HG02763 (cell line): ENCODE measurements at regions not wholly inside any gene's neighbourhood (a gene's known extent, or its start where the extent isn't known, plus 50 kb on each side); places are given as distances from the start of the nearest gene placed in this dataset.
"Not testable (repeated sequence)": the region's sequence is repeated elsewhere in the genome, so short reads cannot be mapped to it uniquely, and the experiment has no call there.

Experiments used
- ATAC-seq: cut with Tn5 transposase; IDR thresholded peaks from one replicate; pipeline ENCODE4 v1.9.1; 2021; ENCODE audit warnings: mild to moderate bottlenecking, moderate library complexity; ENCODE audit not compliant: unreplicated experiment

DNA sequence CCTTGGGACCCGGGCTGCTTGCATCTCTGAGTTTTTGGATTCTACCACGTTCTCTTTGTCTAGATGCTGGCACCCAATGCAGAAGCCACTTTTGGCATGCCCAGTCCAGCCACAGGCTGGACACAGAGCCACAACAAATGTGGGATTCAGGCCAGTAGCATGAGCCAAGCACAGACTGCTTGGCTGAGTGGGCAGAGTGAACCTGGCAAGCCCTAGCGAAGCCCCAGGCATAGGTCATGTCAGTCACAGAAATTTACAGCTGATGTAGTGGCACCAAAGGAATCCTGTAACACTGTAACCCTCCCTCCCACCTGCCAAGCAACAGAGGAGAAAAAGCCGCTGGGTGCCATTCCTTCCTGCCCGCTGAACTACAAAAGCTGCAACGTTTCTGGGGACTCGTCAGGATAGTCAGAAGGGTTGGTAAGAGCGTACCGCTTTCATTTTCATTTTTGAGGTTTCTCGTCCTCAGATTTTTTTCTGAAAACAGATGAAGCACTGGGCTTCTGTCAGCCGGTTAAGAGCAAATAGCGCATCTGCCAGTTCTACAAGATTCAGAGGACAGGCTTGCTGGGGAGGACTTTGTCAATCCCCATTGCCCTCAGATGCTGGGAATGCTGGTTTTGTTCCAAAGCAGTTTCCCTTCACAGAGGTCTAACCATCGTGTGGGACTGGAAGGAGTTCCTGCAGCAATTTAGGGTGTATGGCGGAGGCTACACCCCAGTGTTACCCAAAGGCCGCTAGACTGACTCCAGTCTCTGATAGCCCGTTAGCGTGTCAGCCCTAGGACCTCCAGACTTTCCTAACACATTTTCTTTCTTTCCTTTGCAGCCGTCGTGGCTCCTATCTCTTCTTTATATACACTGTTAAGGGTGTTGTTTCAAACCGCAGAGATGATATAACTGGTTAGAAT, 399.0 kb downstream of the HTR1A start:
- ATAC-seq = no peak

DNA sequence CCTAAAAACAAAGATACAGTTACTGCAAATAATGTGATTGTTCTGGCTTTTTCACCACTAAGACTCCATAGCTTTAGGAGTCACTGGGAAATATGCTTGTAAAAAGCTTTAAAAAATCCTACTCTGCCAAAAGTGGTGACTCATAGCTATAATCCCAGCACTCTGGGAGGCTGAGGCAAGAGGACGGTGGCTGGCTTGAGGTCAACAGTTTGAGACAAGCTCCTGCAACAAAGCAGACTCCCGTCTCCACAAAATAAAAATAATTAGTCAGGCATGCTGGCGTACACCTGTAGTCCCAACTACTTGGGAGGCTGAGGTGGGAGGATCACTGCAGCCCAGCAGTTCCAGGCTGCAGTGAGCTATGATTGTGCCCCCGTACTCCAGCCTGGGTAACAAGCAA, 406.4 kb downstream of the HTR1A start:
- no peak for ATAC-seq

DNA sequence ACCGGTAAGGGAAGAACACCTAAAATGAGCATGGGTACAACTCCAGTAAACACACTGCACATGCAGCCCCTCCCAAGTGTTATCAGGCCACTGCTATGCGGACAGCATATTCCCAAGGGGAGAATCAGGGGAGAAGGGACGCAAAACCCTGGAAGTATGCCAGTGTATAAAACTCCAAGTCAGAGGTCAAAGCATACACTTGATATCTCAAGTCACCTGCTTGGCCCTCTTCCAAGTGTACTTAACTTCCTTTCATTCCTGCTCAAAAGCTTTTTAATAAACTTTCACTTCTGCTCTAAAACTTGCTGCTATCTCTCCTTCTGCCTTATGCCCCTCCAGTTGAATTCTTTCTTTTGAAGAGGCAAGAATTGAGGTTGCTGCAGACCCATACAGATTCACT, 408.1 kb downstream of the HTR1A start:
- ATAC-seq = no peak

DNA sequence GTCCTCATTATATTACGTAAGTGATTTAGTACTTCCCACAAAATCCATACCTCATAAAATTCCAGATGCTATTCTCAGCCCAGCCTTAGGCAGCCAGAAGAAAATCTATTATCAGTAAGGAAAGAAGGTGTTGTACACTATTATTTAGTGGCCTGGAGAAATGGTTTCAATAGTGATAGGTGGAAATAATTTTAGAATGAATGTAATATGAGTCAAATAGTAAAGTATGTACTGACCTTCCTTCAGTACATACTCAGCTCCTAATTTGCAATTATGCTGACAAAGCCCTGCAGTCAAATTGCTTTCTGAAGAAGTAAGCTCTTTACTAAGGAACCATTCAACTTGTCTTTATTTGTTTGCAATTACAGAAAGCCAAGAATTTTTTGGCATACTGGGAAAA, 409.2 kb downstream of the HTR1A start:
- no peak for ATAC-seq

DNA sequence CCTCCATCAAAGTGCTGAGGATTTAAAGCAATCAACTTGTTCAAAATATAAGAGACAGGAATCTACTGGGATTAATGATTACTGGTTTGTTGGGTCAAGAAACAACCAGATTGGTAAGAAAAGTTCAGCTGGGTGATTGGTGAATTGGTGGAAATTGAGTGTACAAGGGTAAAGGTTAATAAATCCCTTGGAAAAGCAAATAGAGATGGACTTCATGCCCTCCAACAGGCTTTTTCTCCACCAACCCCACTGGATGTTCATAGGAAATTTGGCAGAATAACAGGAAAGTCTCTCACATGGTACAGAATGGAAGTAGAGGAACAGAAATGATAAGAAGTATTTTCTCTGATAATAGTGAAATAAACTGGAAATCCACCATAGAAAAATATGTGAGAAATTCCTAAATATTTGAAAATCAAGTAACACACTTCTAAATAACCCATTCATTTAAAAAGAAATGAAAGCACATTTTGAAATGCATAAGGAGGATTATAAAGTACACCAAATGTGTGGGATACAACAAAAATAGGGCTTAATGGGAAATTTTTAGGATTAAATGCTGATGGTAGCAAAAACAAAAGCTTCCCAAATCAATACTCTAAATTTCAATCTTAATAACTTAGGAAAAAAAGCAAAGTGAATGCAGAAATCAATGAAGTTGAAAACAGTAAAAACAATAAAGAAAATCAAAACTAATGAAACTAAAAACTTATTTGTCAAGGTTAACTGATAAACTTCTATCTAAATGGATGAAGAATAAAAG, 426.2 kb downstream of the HTR1A start:
- no peak for ATAC-seq

DNA sequence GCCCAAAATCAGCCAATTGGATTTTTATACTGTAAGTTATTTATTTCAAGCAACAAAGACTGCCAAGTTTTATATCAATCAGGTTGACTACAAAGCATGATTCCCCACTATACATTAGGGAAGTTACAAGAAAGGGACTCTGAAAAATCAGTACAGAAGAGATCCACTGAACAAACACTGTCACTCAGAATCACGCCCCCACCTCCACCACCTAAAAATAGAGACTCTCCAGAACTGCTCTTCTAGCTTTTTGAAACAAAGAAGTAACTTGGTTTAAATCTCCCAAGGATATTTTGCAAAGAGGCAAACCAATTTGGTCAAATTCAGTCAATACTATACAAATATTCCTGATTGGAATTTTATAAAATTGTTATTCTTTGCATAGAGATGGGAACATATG, 438.0 kb downstream of the HTR1A start:
- ATAC-seq = no peak

DNA sequence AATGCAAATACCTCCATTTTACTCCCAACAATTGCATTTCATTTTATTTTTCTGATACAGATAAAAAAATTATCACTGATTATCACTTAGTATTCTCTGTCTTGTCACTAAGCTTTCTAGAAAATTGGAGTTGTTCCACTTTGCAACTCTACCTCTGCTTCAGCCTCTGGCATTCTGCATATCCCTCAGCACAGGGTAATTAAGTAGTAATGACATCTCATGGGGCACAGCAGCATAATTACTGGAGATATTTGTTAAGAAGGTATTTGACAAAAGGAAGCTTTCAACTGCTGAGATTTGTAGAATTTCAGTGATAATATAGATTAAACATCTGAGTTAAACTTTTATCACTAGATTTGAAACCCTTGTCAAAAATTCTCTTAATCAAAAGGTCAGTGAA, 446.2 kb downstream of the HTR1A start:
- no peak for ATAC-seq

DNA sequence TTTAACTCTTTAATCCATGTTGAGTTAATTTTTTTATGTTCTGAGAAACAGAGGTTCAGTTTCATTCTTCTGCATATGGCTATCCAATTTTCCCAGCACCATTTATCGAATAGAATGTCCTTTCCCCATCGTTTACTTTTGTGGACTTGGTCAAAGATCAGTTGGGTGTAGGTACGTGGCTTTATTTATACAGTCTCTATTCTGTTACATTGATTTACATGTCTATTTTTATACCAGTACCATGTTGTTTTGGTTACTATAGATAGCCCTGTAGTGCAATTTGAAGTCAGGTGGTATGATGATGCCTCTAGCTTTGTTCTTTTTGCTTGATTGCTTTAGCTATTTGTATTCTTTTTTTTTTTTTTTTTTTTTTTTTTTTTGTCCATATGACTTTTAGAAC, 462.0 kb downstream of the HTR1A start:
- ATAC-seq = no peak

DNA sequence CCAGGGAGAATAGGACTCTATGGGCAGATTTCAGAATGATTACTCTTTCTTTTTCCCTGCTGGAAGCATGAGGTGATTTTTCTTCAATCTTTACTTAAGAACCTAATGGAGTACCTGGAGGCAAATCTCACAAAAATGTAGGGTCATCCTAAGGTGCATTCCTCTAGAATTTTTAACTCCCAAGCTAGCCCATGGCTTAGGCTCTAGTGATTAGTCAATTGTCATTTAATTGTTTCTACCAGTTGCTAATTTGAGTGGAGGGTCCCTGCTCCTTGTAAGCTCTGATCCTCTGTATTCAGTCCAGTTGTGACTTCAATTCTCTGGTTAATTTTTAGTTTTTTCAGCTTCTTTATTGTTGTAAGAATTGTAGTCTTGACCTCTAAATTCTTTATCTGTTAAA, 467.0 kb downstream of the HTR1A start:
- no peak for ATAC-seq

DNA sequence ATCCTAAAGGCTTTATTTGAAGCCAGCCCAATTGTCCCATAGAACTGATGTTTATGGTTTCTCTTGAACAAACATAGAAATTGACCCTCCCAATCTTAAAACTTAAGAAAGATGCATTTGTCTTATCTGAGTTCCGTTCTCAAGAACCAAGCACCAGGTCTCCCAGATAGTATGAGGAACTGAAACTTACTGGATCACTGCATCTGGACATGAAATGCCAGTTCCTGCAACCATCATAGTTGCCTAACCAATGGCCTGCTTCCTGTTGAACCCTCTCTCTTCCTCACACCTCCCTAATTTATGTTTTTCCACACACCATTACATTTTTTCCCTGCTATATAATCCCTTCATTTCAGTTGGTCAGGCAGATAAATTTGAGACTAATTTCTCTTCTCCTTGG, 478.9 kb downstream of the HTR1A start:
- ATAC-seq = no peak

DNA sequence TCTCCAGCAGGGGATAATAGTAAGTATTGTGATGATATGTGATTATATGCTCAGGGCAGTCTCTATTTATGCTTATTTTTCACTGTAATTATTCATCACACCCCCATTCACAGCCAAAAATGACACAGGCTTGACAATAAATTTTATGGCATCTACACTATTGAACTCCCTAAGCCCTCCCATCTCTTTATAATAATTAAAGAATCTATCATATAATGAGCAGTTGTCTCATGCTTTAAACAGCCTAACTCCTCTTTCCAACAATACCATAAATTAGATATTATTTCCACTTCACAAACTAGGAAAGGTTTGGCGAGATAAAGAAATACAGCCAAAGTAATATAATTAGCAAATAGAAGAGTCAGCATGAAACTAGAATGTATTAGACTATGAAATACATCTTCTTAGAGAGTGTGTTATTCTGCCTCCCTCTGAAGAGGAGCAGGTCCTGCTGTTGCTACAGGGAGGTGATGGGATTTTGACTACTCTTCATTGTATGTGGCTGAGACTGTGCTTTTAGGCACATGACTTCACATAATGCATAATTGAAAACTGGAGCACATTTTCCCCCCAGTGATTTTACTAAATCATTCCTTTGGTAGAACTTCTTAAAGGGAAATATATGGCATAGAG, 488.8 kb downstream of the HTR1A start:
- ATAC-seq = no peak

DNA sequence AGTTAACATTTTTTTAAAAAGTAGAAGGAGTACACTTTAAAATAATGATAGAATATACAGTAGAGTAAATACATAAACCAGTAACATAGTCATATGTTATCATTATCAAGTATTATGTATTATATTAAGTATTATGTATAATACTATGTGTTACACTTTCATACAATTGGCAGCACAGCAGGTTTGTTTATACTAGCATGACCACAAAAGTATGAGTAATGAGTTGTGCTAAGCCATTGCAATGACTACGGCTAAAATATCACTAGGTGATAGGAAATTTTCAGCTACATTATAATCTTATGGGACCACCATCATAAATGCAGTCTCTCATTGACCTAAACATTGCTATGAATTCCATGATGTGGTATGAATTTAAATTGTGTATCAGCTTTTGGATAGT, 506.0 kb downstream of the HTR1A start:
- no peak for ATAC-seq

DNA sequence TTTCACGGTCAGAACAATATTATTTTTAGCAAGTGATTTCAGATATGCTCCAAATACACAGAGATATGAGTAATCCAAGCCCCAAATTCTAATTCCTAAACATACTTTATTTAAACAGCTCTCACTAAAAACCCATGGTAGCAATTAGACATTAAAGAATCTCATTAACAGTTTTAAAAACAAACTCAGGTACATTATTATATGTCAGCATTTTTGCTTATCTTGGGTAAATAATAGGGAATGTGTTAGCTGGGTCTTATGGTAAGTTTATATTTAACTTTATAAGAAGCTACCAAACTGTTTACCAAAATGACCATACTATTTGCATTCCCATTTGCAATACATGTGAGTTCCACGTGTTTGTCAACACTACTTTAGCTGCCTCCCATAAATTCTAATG, 511.1 kb downstream of the HTR1A start:
- no peak for ATAC-seq

DNA sequence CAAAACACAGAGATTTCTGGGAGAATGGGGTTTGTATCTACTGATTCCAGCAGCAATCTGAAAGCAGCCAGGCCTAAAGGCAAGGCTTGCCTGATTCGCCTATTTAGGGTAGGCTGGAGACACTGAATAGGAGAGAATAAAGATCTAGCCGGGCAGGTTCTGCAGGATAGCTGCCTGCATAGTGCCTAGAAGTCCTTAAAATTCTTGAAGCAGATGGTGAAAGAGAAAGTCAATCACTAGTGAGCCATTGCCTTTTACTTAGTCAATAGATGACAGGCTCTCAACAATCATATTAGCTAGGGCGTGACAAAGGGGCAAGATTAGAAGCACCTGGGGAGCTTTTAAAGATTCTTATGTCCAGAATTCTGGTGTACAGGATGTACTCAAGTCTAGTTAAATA, 522.7 kb downstream of the HTR1A start:
- no peak for ATAC-seq

DNA sequence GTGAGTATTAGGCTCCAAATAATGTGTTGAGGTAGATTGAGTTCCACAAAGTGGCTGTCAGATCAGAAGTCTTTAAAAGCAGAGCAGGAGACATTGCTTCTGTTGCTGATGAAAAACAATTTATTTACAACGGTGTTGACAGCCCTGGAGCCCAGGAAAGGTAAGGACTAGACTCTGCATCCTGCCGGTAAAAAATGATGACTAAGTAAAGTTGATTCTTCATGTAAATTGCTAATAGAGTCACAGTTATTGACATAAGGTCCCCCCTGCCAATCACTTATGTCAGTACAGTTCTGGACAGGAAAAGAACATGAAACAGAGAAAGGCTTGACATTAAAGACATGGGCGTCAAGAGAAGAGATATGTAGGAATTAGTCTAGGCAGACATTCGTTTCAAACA, 552.5 kb downstream of the HTR1A start:
- ATAC-seq = no peak

DNA sequence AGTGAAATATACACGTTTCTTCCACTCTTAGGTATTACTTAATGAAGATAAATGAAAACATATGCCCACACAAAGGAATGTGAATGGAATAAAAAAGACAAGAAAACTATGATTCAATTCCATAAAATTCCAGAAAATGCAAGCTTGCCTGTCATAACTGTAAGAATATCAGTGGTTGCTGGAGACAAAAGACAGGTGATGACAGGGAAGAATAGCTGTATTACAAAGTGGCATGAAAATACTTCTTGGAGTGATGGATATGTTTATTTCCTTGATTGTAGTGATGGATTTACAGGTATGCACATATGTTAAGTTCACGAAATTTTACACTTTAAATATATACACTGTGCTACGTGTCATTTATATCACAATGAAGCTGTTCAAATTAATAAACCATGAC, 553.3 kb downstream of the HTR1A start:
- no peak for ATAC-seq

DNA sequence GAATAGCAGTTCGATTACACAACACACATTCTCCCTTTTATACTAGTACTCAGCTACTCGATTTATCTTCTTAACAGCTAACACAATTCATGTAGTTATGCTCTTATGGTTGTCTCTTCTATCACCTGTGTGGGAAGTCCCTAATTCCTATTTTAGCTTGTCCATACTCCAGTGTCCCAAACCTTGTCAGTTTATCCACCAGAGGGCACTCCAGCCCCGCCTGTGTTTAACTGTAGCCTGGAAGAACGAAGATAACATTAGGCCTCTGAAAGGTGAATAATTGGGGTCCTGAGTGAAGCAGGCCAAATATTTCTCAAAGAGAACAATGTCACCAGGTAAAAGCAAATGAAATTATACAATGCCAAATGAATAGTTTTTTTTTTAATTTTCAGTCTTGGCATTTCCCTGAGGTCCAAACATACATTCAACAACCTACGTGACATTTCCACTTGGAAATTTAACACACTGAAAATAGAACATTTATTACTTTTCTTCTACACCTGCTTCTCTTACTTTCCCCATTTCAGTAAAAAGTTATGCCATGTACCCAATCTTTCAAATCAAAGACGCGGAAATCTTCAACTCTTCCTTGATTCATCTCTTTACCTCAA, 560.7 kb downstream of the HTR1A start:
- peak; percentile 89 for ATAC-seq

DNA sequence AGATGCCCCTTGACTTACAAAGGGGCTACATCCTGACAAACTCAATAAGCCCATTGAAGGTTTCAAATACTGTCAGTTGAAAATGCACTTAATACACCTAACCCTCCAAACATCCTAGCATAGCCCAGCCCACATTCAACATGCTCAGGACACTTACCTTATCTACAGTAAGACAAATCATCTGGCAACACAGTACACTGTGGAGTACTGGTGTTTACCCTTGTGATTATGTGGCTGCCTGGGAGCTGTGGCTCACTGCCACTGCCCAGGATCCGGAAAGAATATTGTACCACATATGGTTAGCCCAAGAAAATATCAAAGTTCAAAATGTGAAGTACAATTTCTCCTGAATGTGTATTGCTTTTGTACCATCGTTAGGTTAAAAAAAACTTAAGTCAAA, 562.2 kb downstream of the HTR1A start:
- ATAC-seq = no peak

DNA sequence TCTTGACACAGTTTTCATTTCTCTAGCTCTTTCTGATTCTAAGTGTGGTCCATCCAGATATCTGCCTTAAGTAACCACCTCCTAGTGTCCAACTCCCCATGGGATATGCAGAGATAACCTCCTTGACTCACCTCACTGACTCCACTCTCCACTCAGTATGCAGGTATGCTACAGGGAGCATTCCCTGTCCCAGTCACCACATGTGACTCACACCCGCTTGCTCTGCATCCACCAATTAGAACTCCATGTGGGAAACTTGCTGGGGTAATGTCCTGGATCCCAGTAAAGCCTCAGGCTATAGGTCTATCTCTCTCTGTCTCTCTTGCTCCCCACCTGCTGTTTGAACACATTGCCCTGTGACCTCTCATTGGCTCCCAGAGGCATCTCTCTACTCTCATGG, 563.9 kb downstream of the HTR1A start:
- no peak for ATAC-seq

DNA sequence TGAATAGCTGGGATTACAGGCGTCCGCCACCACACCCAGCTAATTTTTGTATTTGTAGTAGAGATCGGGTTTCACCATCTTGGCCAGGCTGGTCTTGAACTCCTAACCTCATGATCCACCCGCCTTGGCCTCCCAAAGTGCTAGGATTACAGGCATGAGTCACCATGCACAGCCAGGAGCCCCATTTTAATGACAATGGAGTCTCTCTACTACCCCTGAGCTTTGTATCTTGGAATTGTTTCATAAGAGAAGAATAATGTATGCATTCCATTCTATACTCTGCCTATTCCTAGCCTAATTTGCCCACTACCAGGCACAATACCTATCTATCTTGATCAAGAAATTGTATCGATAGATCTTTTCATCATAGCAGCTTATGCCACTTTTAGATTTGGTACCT, 574.1 kb downstream of the HTR1A start:
- not testable (repeated sequence) for ATAC-seq

DNA sequence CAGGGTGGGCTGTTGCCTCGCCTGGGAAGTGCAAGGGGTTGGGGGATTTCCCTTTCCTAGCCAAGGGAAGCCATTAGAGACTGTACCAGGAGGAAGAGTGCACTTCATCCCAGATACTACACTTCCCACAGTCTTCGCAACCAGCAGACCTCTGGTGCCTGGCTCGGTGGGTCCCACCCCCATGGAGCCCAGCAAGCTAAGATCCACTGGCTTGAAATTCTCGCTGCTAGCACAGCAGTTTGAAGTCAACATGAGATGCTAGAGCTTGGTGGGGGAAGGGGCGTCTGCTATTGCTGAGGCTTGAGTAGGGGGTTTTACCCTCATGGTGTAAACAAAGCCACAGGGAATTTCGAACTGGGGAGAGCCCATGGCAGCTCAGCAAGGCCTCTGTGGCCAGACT, 586.4 kb downstream of the HTR1A start:
- no peak for ATAC-seq
